GM19452 (cell line): ENCODE measurements at regions not wholly inside any gene's neighbourhood (a gene's known extent, or its start where the extent isn't known, plus 50 kb on each side); places are given as distances from the start of the nearest gene placed in this dataset.
"Not testable (repeated sequence)": the region's sequence is repeated elsewhere in the genome, so short reads cannot be mapped to it uniquely, and the experiment has no call there.

Source experiments
- ATAC-seq: cut with Tn5 transposase; IDR thresholded peaks from one replicate; pipeline ENCODE4 v1.9.1; 2021; ENCODE audit not compliant: unreplicated experiment

DNA sequence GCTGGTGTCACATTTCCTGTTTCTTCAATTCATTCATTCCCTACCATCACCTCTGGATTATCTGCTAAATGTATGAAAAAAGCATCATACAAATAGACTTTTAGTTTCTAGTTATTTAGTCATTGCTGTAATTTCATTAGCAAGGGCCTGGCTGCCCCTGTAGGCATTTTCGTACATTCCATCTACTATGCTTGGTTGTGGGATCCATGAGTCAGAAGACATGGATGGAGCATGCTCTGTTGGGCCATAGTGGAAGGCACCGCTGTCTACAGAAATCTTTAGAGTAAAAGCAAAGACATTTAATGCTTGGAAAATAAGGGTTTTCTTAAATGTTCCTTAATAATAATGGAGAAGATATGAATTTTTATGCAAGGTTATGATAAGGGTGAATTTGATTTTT, 324.8 kb upstream of the MEIS1 start:
- no peak for ATAC-seq

DNA sequence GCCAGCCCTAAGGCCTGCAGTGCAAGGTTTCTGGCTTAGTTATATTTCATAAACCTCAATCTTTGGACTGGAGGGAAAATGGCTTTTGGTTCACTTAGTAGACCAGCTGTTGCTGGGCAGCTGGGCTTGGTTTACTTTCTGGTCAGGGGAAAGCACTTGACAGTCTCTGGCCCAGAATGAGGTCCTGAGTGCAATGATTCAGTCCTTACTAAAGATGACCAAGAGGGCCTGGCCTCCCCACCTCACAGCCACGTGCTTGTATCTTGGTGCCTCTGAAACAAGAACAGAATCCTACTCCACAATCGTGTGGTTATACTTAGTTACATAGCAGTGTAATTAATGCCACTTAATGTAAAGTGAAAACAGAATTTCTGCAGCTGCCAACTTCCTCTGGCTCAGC, 325.5 kb upstream of the MEIS1 start:
- ATAC-seq = no peak

DNA sequence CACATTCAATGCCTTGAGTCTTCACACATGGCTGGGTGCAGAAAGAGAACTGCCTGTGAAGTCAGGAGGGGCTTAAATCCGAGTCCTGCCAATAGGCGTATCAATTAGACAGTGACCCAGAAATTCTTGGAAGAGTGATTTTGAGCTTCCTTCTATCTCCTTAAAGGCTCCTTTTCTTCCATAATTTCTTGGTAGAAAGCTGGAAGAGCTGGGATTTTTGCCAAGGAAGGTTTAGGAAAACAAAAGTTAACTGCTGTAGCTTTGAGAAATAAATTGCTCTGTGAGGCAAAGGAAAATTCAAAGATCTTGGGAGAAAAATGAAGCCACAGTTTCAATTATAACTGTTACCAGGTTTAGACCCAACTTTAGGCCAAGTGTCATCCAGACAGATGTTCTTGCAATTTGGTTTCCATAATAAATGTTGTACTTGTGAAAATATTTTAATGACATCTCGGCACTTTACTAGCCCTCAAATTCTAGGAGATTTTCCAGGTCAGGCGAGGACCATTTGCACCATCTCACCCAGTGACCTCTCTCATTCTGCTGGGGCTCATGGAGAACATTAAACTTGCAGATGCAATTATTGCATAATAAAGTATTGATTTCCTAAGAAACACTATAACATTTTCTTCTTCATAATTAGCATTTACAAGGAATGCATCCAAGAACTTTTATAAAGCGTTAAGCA, 329.7 kb upstream of the MEIS1 start:
- no peak for ATAC-seq

DNA sequence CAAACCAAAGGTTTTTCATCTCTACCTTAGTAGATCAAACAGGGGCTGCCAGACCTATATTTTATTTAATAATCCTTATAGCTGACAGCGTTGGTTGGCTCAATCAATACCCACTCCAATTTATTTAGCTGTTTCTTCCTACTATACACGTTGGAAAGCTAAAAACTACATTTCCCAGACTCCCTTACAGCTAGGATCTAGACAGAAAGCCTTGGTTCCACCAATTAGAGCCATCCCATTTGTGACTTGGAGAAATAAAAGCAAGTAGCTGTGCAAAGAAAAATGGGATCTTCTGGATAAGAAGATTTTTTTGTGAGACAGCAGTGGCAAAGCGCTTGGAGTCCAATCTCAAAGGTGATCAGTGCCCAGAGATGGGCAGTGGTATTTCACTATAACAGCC, 331.3 kb upstream of the MEIS1 start:
- ATAC-seq = no peak

DNA sequence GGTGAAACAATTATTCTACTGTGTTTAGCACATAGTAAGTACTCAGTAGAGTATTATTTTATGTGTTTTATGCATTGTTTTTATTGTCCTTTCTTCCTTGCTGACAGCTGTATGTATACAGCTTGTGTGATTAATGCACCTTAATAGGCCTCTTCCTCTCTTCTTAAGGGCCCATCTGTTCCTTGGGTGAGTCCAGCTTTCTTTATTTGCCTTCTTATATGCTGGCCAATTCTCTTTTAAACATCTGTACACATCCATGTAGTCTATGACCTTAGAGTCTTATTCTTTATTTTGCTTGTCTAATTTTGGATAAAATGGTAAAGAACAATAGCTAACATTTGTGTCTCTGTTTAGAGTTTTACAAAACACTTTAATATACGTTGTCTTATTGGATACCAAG, 333.7 kb upstream of the MEIS1 start:
- no peak for ATAC-seq

DNA sequence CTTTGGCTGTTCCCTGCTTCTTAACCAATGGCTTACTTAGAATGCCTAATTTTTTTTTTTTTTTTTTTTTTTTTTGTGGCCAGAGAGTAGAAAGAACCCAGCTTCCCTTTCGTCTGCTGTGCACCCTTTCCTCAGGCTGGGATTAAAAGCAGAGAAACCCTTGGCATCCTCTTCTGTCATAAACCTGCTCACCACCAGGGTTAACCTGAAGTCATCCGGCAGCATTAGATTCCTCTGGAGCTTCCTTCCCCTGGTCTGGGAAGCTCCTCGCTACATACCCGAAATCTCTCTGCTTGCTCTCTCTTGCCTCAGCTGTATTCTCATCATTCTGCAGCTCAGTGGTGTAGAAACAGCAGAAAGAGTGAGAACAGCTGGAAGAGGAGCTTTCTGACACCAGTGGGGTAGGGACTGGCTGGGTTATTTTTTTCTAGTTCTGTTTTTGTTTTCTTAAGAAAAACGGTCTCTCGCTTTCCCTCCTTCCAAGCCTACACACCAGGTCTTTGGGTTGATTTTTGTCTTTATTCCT, 339.0 kb upstream of the MEIS1 start:
- no peak for ATAC-seq

DNA sequence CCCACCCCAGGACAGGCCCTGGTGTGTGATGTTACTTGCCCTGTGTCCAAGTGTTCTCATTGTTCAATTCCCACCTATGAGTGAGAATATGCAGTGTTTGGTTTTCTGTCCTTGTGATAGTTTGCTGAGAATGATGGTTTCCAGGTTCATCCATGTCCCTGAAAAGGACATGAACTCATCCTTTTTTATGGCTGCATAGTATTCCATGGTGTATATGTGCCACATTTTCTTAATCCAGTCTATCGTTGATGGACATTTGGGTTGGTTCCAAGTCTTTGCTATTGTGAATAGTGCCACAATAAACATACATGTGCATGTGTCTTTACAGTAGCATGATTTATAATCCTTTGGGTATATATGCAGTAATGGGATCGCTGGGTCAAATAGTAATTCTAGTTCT, 340.2 kb upstream of the MEIS1 start:
- ATAC-seq = not testable (repeated sequence)

DNA sequence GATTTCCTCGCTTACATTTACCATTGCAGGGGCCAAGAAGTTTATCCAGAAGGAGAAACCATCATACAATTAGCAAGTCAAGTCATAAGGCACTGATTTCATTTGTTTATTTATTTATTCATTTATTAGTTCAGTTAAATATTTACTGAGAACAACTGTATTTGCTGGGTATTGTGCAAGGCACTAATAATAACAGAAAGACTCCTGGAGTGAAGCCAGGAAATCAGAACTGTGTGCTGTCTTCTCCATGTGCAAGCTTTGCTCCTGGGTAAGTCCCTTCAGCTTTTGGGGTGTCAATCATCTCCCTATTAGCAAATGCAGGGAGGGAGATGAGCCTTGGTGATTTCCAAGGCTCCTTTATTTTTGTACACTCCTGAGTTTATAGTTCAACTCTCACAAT, 341.6 kb upstream of the MEIS1 start:
- ATAC-seq = no peak

DNA sequence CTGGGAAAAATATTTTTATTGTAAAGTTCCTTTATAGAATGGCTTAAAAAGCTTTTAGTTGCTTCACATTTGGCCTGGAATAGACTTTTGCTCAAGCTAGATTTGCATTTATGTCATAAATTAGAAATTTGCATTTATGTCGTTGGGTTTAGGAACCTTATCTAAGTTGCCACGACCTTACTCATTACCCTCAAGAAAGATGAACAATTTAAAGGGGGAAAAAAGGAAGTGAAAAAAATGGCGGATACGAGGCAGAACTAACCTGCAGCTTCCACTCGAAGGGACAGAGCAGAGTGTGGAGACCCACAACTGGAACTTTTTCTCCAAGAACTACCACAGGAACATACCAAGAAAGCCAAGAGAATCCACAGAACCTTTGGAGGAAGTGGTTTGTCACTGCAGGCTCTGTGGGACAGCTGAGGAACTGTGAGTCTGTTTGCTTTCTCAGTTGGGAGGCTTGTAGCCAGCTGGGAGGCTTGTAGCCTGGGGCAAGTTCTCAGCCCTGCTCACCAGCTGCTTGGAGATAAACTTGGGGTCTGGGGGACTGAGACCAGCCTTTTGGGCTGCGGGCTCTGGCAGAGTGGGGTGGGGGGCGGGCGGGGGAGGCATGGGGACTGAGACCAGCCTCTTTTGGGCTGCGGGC, 349.9 kb upstream of the MEIS1 start:
- no peak for ATAC-seq

DNA sequence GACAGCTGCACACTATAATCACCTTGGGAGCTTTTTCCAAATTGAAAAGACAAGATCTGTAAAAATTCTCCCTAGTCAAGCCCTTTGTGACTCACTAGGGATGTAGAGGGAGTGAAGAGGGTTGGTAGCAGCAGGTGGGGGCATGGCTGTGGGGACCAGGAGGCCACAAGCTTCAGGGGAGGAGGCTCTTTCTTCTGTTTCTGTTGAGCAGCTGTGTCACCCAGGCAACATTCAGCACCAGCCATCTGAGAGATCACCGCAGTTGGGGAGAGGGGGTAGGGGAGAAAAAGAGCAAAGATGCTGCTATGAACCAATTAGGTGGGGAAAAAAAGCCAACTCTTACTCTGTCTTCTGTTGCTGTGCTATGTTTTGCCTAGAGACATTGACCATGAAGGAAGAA, 352.3 kb upstream of the MEIS1 start:
- ATAC-seq = no peak

DNA sequence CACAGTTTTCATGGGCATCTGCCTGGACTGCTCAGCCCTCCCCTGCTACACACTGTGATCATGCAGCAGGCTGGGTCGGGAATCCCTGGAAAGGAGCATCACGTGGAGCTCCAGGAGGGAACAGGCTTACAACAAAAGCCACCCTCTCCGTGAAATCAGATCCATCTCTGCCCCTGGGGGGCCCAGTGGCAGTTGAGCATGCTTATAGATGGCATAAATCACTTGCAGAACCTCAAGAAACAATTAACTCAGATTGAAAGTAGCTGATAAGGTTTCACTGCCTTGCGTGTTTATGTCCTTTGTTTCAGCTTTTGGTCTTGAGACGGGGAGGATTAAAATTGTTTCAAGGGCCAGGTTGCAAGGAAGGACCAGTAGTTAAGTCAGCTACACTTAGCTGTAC, 354.8 kb upstream of the MEIS1 start:
- ATAC-seq = no peak

DNA sequence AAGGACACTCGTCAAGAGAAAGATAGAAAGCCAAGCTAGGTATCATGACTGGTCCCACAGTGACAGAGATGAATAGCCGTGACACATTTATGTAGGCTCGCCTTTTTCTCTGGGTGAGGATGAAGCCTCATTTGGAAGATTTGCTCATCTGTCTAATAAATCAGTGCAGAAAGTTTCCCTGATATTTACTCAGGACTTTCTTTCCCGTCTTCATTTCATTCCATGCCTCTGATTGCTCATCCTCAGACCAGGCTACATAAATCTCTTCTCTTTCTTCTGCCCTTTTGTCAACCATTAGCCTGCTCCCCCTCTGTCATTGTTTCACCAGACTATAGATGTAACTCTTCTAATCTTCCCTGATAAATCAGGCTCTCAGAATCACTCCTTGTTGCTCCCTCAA, 361.8 kb upstream of the MEIS1 start:
- no peak for ATAC-seq

DNA sequence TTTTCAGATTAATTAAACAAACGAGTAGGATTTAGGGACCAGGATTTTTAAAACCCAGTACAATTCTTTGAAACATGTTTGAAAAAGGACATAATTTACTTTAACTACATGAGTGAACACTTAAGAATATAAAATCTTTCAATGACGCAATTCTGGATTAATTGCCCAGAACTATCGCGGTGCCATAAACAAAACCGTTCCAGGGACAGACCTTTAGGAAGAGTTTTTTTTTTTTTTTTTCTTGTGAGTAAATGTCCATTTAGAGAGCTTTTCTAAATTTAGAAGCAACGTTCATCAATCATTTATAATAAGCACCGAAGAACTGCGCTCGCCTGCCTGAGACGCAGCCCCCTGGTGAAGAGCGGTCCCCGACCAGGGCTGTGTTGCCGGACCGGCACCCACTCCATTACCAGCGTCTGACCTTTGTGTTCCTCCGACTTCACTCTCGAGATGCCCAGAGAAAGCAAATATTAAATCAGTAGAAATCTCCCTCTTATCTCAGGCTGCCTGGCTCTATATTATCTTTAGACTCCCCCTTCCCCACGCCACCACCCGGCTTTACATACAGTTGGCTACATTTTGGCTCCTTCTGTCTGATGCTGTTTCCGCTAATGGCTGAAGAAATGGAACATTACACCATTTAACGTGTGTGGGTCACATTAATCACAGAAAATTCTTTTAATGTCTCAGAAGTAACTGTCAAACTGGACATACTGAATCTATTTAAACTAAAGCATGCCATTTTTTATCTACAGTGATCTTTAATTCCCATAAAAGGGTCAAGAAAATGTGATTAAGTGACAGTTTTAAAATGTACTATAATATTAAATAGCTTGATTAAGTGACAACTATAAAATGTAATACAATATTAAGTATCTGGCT, 364.0 kb upstream of the MEIS1 start:
- no peak for ATAC-seq

DNA sequence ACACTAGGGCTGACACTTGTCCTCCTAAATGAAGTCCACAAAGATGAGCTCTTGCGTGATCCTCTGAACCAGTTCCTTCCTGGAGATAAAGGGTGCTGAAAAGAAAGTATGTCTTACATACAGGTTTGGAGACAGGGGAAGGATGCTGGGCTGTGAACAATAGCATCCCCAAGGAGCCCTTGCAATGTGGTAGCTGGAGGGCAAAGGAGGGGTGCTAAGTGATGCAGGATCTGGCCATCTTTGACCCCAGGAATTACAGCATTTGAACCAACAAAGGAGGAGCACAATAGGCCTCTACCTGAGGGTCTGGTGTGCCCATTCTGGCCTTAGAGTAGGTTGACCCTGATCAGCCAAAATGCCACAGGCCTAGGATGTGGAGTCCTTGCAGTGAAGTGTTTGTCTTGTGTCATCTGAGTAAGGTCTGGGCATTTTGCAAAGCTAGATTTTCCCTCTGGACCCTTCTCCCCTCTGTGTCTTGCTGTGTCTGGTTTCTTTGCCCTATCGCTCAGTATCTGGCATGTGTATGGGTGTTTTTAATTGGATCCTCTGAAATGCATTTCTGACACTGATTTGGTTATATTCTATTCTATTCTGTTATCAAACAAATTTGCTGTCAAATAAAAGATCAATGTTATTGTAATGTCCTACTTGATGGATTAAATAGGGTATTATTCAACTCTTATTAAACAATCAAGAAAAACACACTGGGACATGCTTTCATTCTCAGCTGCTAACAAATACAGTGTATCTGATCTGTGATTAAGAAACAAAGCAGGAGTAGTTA, 364.8 kb upstream of the MEIS1 start:
- ATAC-seq = no peak

DNA sequence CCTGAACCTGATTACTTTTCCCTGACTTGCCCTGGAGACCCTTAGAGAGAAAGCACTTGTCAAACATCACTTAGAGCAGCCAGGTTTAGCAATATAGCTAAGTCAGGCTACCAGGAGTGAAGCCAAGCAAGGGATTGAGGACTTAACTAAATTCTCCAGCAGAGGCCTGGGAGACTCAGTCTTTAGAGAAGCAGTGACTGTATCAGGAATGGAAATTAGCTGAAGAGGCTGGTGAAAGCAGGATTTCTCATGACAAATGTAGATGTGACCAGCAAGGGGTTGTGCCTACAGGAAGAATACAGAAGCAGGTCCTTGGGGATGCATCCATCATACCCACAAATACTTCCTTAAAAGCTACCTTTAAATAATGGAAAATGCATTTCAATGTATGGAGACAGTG, 368.9 kb upstream of the MEIS1 start:
- ATAC-seq = no peak

DNA sequence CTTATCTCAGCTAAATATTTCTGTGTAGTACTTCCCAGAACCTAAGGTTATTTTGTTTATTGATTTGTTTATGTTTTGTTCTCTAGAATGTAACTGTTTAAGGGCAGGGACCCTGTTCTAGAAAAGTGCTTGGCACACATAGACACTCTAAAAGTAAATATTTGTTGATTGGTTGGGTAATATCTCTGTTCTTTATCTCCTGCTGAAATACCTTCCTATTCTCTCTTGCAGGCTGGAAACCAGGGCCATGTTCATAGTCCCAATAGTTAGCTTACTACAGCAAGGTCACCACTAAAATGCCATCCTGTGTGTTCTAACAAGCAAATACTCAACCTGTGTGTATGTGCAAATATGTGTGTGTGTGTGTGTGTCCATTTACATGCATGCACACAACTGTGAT, 375.6 kb upstream of the MEIS1 start:
- no peak for ATAC-seq

DNA sequence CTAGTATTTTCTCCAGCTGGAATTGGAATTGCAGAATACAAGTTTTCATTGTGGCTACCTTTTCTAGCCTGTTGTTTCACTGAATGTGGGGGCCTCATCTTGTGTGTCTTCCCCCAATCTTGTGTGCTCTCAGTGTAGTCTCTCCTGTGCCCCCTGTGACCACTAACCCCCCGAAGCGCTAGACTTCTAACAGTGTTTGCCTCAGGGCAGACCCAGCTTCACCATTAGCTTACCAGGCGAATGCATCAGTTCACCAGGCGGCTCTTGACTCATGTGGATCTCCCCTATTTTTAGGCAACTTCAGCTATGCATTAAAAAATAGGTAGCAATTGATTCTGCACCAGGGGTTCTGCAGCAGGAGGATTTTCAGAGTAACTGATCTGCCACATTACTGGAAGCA, 376.2 kb upstream of the MEIS1 start:
- ATAC-seq = no peak

DNA sequence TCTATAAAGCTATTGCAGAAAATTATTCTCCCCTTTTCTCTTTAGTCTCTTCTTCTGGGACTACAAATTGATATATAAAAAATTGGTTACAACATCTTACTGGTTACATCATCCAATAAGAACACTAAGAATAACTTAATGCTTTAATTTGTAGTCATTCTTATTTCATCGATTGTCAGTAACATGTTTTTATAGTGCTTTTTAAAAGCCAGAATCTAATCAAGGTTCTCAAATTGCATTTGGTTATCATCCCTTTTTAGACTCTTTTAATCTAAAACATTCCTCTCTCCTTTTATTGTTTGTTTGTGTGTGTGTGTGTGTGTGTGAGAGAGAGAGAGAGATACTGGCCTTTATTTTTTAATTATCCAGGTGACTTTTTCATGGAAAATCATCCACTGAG, 377.1 kb upstream of the MEIS1 start:
- ATAC-seq = no peak

DNA sequence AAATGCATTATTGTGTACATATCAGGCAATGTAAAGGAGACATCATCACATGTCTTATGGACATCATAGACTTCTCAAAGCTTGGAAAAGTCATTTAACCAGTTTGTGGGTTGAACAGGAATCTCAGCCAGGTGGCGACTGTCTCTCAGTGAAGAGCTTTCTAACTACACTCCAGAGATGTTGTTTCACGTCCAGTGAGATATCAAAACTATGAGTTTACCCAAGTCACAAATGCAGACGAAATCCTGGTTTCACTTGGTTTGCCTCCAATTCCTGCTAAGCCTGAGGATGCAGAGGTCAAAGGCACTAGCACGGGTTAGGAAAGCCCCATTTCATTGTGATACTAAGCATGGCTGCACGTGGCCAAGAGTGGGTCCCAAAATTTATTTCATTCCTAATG, 384.5 kb upstream of the MEIS1 start:
- ATAC-seq = no peak

DNA sequence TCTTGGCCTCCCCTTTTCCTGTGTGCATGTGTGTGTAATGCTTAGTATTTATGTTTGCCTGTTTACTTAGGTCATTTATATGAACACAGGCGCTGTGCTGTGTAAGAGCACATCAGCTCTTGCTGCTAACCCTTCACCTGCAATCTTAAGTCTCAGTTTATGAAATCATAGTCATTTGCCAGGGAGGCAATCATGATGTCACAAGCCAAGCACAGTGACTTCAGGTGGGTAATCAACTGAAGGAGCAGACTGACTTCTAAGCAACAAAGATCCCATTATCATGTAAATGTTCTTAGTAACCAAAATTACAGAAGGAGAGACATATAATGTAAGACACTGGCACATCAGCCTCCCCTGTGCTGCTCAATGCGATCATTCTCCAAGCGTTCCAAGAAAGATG, 386.3 kb upstream of the MEIS1 start:
- no peak for ATAC-seq
